Cardiac septum (tissue), 1 donor: ENCODE measurements at regions not wholly inside any gene's neighbourhood (a gene's known extent, or its start where the extent isn't known, plus 50 kb on each side); places are given as distances from the start of the nearest gene placed in this dataset.
"Not testable (repeated sequence)": the region's sequence is repeated elsewhere in the genome, so short reads cannot be mapped to it uniquely, and the experiment has no call there.

ENCODE experiments used
- DNase-seq: peaks from one replicate; pipeline ENCODE4 v3.0.0-alpha.2; 2020; ENCODE audit warnings: low spot score
- intact Hi-C: fragments of 100-400 bp; cut with DNase I; formaldehyde crosslinking; loops from one replicate; pipeline ENCODE4 v1.14.0; 2022
- donor health status: DM: no; HTN: no; CAD: no.

GRCh38 chr3:25844891-25845290, 55.0 kb downstream of the OXSM start:
- DNase-seq: no peak
- intact Hi-C loops: loop anchor here (5.0 kb wide), 1 partner anchor 867 kb away; no protein-coding TSS in a partner anchor

- intact Hi-C loops: no loop called here
Observed at GRCh38 chr3:25846282-25846681, 56.4 kb downstream of the OXSM start.

GRCh38 chr3:25849091-25849490, 59.2 kb downstream of the OXSM start:
- no peak for DNase-seq
- intact Hi-C loops: no loop called here

More at GRCh38 chr3:25846282-25846681, 56.4 kb downstream of the OXSM start:
- no peak for DNase-seq

- intact Hi-C loops: no loop called here
- no peak for DNase-seq
Observed at GRCh38 chr3:25849641-25850385, 59.9 kb downstream of the OXSM start.

GRCh38 chr3:25851693-25852259, 61.9 kb downstream of the OXSM start:
- DNase-seq, intact Hi-C loops: not testable (repeated sequence)

GRCh38 chr3:25854214-25854613, 64.3 kb downstream of the OXSM start:
- intact Hi-C loops: no loop called here
- DNase-seq: no peak

- intact Hi-C loops: no loop called here
- no peak for DNase-seq
Observed at GRCh38 chr3:25854635-25855034, 64.7 kb downstream of the OXSM start.

- intact Hi-C loops: no loop called here
- DNase-seq: no peak
Observed at GRCh38 chr3:25855266-25855784, 65.4 kb downstream of the OXSM start.

- intact Hi-C loops: loop anchor here (1.0 kb wide), 1 partner anchor 209 kb away; no protein-coding TSS in a partner anchor
- no peak for DNase-seq
Observed at GRCh38 chr3:25856902-25857518, 67.1 kb downstream of the OXSM start.

- DNase-seq: no peak
- intact Hi-C loops: no loop called here
Observed at GRCh38 chr3:25861566-25861965, 71.7 kb downstream of the OXSM start.

- no peak for DNase-seq
Observed at GRCh38 chr3:25863011-25863415, 73.1 kb downstream of the OXSM start.

GRCh38 chr3:25863416-25863959, 73.6 kb downstream of the OXSM start:
- intact Hi-C loops: no loop called here

More at GRCh38 chr3:25863011-25863415, 73.1 kb downstream of the OXSM start:
- intact Hi-C loops: no loop called here

GRCh38 chr3:25870452-25870851, 80.6 kb downstream of the OXSM start:
- no peak for DNase-seq
- intact Hi-C loops: no loop called here

More at GRCh38 chr3:25863416-25863959, 73.6 kb downstream of the OXSM start:
- no peak for DNase-seq

GRCh38 chr3:25872200-25872877, 82.4 kb downstream of the OXSM start:
- intact Hi-C loops: no loop called here
- DNase-seq: no peak

- no peak for DNase-seq
- intact Hi-C loops: no loop called here
Observed at GRCh38 chr3:25883492-25883891, 93.6 kb downstream of the OXSM start.

GRCh38 chr3:25884981-25885380, 95.1 kb downstream of the OXSM start:
- intact Hi-C loops: no loop called here
- DNase-seq: no peak

GRCh38 chr3:25885544-25885943, 95.7 kb downstream of the OXSM start:
- DNase-seq: no peak
- intact Hi-C loops: no loop called here

- DNase-seq: no peak
- intact Hi-C loops: no loop called here
Observed at GRCh38 chr3:25887907-25888306, 98.0 kb downstream of the OXSM start.

GRCh38 chr3:25888892-25889524, 99.1 kb downstream of the OXSM start:
- DNase-seq: no peak
- intact Hi-C loops: no loop called here
